SH-SY5Y (cell line): ENCODE measurements at regions not wholly inside any gene's neighbourhood (a gene's known extent, or its start where the extent isn't known, plus 50 kb on each side); places are given as distances from the start of the nearest gene placed in this dataset.

Experiments
- GATA2 ChIP-seq: IDR thresholded peaks from 2 replicates; pipeline ENCODE4 v1.6.1; 2011; ENCODE audit warnings: mild to moderate bottlenecking, low read depth, low read length
- GATA3 ChIP-seq: IDR thresholded peaks from 2 replicates; pipeline ENCODE4 v1.6.1; 2011; ENCODE audit warnings: low read depth, mild to moderate bottlenecking, low read length, moderate library complexity

GRCh38 chr3:106261915-106262683 lies 393.3 kb upstream of the CBLB start:
- TF ChIP-seq GATA2 (no peak), GATA3 (no peak)
